ENCODE measurements at regions not wholly inside any gene's neighbourhood (a gene's known extent, or its start where the extent isn't known, plus 50 kb on each side); places are given as distances from the start of the nearest gene placed in this dataset.

GRCh38 chr3:72594615-72595215 lies 253.5 kb downstream of the SHQ1 start:
- no peak for DNase-seq (ENCODE audit: insufficient read length, low spot score)
- FAIRE-seq, result no peak

- no peak for FAIRE-seq
- DNase-seq (ENCODE audit: insufficient read length, low spot score), result no peak
Observed at GRCh38 chr3:72593881-72594397, 254.3 kb downstream of the SHQ1 start.

GRCh38 chr3:72591522-72592421 lies 256.5 kb downstream of the SHQ1 start:
- FAIRE-seq (peak; percentile 94), DNase-seq (ENCODE audit: insufficient read length, low spot score) (peak; percentile 84)

GRCh38 chr3:72590732-72591221 lies 257.5 kb downstream of the SHQ1 start:
- DNase-seq (ENCODE audit: insufficient read length, low spot score) (no peak), FAIRE-seq (no peak)

DNA sequence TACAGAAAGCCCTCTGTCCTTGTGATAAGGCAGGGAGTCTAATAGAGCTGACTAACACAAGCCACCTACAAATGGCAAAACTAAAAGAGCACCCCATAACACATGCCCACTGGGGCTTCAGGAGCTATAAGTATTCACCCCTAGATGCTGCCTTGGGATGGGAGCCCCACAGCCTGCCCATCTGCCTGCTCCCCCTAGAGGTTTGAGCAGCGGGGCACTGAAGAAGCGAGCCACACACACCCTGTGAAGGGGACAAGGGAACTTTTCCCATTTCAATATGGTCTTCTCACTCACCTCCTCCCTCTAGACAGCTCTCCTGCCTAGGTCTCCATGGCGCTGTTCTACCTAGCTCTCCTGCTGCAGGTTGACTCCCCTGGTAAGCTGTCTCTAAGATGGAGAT lies 261.0 kb downstream of the SHQ1 start:
- DNase-seq (ENCODE audit: insufficient read length, low spot score), result no peak
- FAIRE-seq, result no peak

GRCh38 chr3:72586694-72587093 lies 261.6 kb downstream of the SHQ1 start:
- FAIRE-seq (no peak), DNase-seq (ENCODE audit: insufficient read length, low spot score) (no peak)

DNA sequence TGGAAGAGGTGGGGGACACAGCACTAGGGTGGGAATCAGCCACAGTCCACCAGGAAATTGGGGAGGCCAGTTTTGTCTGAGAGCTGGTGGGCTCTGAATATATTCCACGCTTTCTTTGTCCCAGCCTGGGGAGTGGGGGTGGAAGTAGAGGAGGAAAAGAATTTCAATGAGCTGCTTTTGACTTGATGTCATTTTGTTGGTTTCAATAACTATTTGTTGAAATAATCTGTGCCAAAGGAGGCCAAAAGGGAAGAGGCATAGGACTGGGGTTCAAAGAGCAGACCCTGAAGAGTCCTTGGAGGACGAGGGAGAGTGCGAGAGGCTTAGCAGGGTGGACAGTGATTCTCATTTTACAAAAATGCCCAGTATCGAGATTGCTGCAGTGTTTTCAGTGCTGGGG lies 262.3 kb downstream of the SHQ1 start:
- DNase-seq (ENCODE audit: insufficient read length, low spot score) (no peak), FAIRE-seq (no peak)

GRCh38 chr3:72584262-72584661 lies 264.0 kb downstream of the SHQ1 start:
- FAIRE-seq, result no peak

DNA sequence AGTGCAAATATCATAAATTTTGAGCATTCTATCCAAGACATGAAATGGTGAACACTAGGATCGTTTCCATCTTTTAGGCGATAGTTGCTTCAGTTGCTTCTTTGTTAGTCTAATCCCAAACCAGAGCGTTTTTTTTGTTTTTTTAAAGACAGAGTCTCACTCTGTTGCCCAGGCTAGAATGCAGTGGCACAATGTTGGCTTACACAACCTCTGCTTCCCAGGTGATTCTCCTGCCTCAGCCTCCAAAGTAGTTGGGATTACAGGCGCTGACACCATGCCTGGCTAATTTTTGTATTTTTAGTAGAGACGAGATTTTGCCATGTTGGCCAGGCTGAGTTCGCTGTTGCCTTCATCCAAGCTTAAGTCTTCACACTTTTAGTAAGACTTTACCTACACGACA lies 265.3 kb downstream of the SHQ1 start:
- FAIRE-seq (no peak), DNase-seq (ENCODE audit: insufficient read length, low spot score) (no peak)

More at GRCh38 chr3:72584262-72584661, 264.0 kb downstream of the SHQ1 start:
- DNase-seq (ENCODE audit: insufficient read length, low spot score), result no peak

GRCh38 chr3:72582211-72582878 lies 265.9 kb downstream of the SHQ1 start:
- FAIRE-seq (no peak), DNase-seq (ENCODE audit: insufficient read length, low spot score) (no peak)

DNA sequence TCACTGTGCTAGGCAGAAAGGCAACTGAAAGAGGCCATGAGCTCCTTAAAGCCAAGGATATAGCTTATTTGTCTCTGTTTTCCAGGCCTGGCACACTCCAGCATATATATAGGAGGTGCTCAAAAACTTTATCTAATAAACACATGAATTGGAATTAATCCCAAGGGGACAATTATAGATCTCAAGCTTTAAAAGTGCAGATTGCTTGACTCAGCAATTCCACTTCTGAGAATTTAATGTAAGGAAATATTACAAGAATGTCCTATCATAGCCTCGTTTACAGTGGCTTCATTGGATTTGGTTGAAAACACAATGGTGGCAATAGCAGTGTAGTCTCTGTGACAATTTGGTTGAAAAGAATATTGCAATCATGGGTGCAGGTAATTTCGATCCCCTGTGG lies 267.3 kb downstream of the SHQ1 start:
- FAIRE-seq, result no peak
- DNase-seq (ENCODE audit: insufficient read length, low spot score), result no peak

GRCh38 chr3:72580246-72580756 lies 267.9 kb downstream of the SHQ1 start:
- DNase-seq (ENCODE audit: insufficient read length, low spot score), result no peak
- FAIRE-seq, result no peak

GRCh38 chr3:72579581-72580245 lies 268.5 kb downstream of the SHQ1 start:
- FAIRE-seq (no peak), DNase-seq (ENCODE audit: insufficient read length, low spot score) (no peak)

GRCh38 chr3:72579191-72579580 lies 269.1 kb downstream of the SHQ1 start:
- DNase-seq (ENCODE audit: insufficient read length, low spot score), result no peak
- no peak for FAIRE-seq

GRCh38 chr3:72577190-72577589 lies 271.1 kb downstream of the SHQ1 start:
- DNase-seq (ENCODE audit: insufficient read length, low spot score) (no peak), FAIRE-seq (no peak)

GRCh38 chr3:72576563-72576962 lies 271.7 kb downstream of the SHQ1 start:
- DNase-seq (ENCODE audit: insufficient read length, low spot score), result no peak
- no peak for FAIRE-seq

DNA sequence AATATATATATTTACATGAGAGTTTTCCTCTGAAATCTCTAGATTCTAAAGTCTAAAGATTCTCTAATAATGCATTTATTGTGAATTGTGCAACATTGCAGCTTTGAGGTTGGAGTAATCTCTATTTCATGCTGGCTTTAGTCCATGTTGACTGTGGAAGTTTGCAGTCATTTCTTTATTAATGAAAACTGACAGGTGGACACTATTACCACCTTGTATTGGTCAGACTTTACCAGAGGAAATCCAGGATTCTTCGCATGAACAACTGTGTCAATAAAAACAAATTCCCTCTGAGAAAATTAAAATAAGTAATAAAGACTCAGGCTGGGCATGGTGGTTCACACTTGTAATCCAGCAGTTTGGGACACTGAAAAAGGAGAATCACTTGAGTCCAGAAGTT lies 274.1 kb downstream of the SHQ1 start:
- FAIRE-seq, result no peak

GRCh38 chr3:72573051-72573450 lies 275.2 kb downstream of the SHQ1 start:
- DNase-seq (ENCODE audit: insufficient read length, low spot score), result no peak
- no peak for FAIRE-seq

More for the DNA sequence above, 274.1 kb downstream of the SHQ1 start:
- no peak for DNase-seq (ENCODE audit: insufficient read length, low spot score)

DNA sequence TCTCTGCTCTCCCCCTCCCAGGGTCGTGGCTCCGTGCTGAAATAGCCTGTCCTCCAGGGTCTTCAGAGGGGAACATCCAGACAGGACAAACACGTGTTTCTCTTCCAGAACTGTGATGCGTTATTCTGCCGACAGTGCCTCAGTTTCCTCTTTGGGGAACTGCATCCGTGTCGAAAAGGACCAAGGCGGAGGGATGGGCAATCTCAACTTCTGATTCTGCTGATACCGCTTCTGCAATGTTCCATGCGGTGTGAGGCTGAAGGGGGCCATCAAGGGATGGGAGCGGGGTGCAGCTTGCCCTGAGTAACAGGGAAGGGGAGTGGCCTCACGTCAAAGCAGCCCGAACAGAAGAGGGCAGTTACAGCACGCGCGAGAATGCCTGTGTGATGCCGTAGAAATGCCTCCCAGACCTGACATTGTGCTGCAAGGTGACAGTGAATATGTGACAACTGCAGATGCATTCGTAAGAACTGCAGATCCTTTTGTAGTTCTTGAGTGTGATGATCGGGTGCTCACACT lies 275.7 kb downstream of the SHQ1 start:
- FAIRE-seq (peak; percentile 23), DNase-seq (ENCODE audit: insufficient read length, low spot score) (no peak)

- no peak for DNase-seq (ENCODE audit: insufficient read length, low spot score)
- FAIRE-seq, result no peak
Observed at GRCh38 chr3:72571638-72572114, 276.6 kb downstream of the SHQ1 start.

Data from HTR-8/SVneo (cell line).